IMR-90 (cell line): ENCODE measurements at regions not wholly inside any gene's neighbourhood (a gene's known extent, or its start where the extent isn't known, plus 50 kb on each side); places are given as distances from the start of the nearest gene placed in this dataset.

Experiments
- ATAC-seq: fragments of 200-7000 bp; cut with Tn5 transposase; 2 replicates; pipeline ENCODE4 v1.9.1; 2020; ENCODE audit warnings: low read depth, mild to moderate bottlenecking, moderate library complexity
- BruUV-seq: library from RNA; stranded (reverse); fragments of 400-500 nt; replicated peaks from 2 replicates; lab custom pipeline; 2021; lab: Mats Ljungman, UMichigan
- CTCF ChIA-PET: fragments of 300-600 bp; formaldehyde crosslinking; extraction: SDS; loops from one replicate; lab custom pipeline; 2021; ENCODE audit warnings: antibody characterized with exemption; lab: Yijun Ruan, JAX
- POLR2A ChIA-PET: fragments of 300-600 bp; sonication (Branson Sonifier 250); formaldehyde crosslinking; loops from one replicate; lab custom pipeline; 2022; ENCODE audit warnings: antibody characterized with exemption; ENCODE audit not compliant: unreplicated experiment; lab: Charles Lee
- DNase-seq: peaks from one replicate; pipeline ENCODE4 v3.0.0; 2013
- H2AFZ ChIP-seq: replicated peaks from 2 replicates; pipeline ENCODE3; 2013; ENCODE audit warnings: low read length, mild to moderate bottlenecking; ENCODE audit not compliant: poor library complexity
- H2AK5ac ChIP-seq: 2 replicates; pipeline ENCODE4 v1.6.1; 2013; ENCODE audit warnings: low read depth, low read length, inconsistent platforms
- H2AK9ac ChIP-seq: replicated peaks from 2 replicates; pipeline ENCODE3; 2013; ENCODE audit warnings: mild to moderate bottlenecking, low read depth, low read length, moderate library complexity; ENCODE audit not compliant: poor library complexity
- H2BK120ac ChIP-seq: 2 replicates; pipeline ENCODE4 v1.6.1; 2013; ENCODE audit warnings: low read depth, low read length, inconsistent platforms
- H2BK15ac ChIP-seq: 3 replicates; pipeline ENCODE4 v1.6.1; 2013; ENCODE audit warnings: low read depth, low read length, inconsistent platforms
- H2BK20ac ChIP-seq: 2 replicates; pipeline ENCODE4 v1.6.1; 2013; ENCODE audit warnings: low read depth, mild to moderate bottlenecking, inconsistent platforms, low read length, moderate library complexity
- H2BK5ac ChIP-seq: 2 replicates; pipeline ENCODE4 v1.6.1; 2013; ENCODE audit warnings: mild to moderate bottlenecking, low read depth, low read length, inconsistent platforms; ENCODE audit not compliant: poor library complexity, severe bottlenecking
- H3K14ac ChIP-seq: replicated peaks from 2 replicates; pipeline ENCODE4 v1.6.1; 2013; ENCODE audit warnings: low read depth, low read length, inconsistent platforms
- H3K18ac ChIP-seq: 2 replicates; pipeline ENCODE4 v1.6.1; 2013; ENCODE audit warnings: low read depth, low read length, control low read depth
- H3K23ac ChIP-seq: 2 replicates; pipeline ENCODE4 v1.6.1; 2013; ENCODE audit warnings: low read depth, low read length, inconsistent platforms
- H3K27ac ChIP-seq: 2 replicates; pipeline ENCODE4 v1.5.1; 2013; ENCODE audit warnings: mild to moderate bottlenecking, control low read depth, low read length; ENCODE audit not compliant: insufficient read depth
- H3K27me3 ChIP-seq: 2 replicates; pipeline ENCODE4 v1.6.1; 2013; ENCODE audit warnings: low read length; ENCODE audit not compliant: control insufficient read depth, insufficient read depth
- H3K36me3 ChIP-seq: 2 replicates; pipeline ENCODE4 v1.6.1; 2013; ENCODE audit warnings: low read length, mixed read lengths; ENCODE audit not compliant: control insufficient read depth, insufficient read depth
- H3K4ac ChIP-seq: 2 replicates; pipeline ENCODE4 v1.6.1; 2013; ENCODE audit warnings: low read depth, low read length, inconsistent platforms
- H3K4me1 ChIP-seq: 2 replicates; pipeline ENCODE4 v1.6.1; 2013; ENCODE audit warnings: low read length, mixed read lengths; ENCODE audit not compliant: control insufficient read depth, insufficient read depth
- H3K4me2 ChIP-seq: 2 replicates; pipeline ENCODE4 v1.6.1; 2013; ENCODE audit warnings: low read depth, mild to moderate bottlenecking, control low read depth, low read length, moderate library complexity
- H3K4me3 ChIP-seq: 2 replicates; pipeline ENCODE4 v1.5.1; 2013; ENCODE audit warnings: low read depth, mild to moderate bottlenecking, control low read depth, low read length, moderate library complexity; ENCODE audit not compliant: insufficient read depth
- H3K56ac ChIP-seq: 2 replicates; pipeline ENCODE4 v1.6.1; 2013; ENCODE audit warnings: low read length, inconsistent platforms; ENCODE audit not compliant: insufficient read depth; ENCODE audit errors: extremely low read depth
- H3K79me1 ChIP-seq, 2 experiments: 2 replicates each; pipeline ENCODE4 v1.6.1; 2013; ENCODE audit warnings: low read length in 2 of 2, inconsistent platforms in 1 of 2, low read depth in 1 of 2
- H3K9ac ChIP-seq: 2 replicates; pipeline ENCODE4 v1.6.1; 2013; ENCODE audit warnings: low read depth, low read length, control low read depth
- H3K9me1 ChIP-seq: 2 replicates; pipeline ENCODE4 v1.6.1; 2013; ENCODE audit warnings: low read length, inconsistent platforms; ENCODE audit not compliant: insufficient read depth
- H3K9me3 ChIP-seq: 2 replicates; pipeline ENCODE4 v1.6.1; 2013; ENCODE audit warnings: low read length; ENCODE audit not compliant: control insufficient read depth, insufficient read depth
- H4K20me1 ChIP-seq: 2 replicates; pipeline ENCODE4 v1.6.1; 2013; ENCODE audit warnings: low read length, inconsistent platforms; ENCODE audit not compliant: insufficient read depth
- H4K5ac ChIP-seq: 2 replicates; pipeline ENCODE4 v1.6.1; 2013; ENCODE audit warnings: mild to moderate bottlenecking, low read depth, low read length, control low read depth
- H4K8ac ChIP-seq, 2 experiments: 2 replicates each; pipeline ENCODE4 v1.6.1; 2013; ENCODE audit warnings: low read depth in 2 of 2, low read length in 2 of 2, control low read depth in 1 of 2, inconsistent platforms in 1 of 2
- H4K91ac ChIP-seq: 2 replicates; pipeline ENCODE4 v1.6.1; 2013; ENCODE audit warnings: low read depth, low read length, inconsistent platforms; ENCODE audit not compliant: insufficient read depth
- BHLHE40 ChIP-seq: fragments of 150-350 bp; IDR thresholded peaks from 2 replicates; pipeline ENCODE4 v1.6.1; 2016; ENCODE audit warnings: mild to moderate bottlenecking, low read depth, low read length
- CEBPB ChIP-seq: IDR thresholded peaks from 2 replicates; pipeline ENCODE4 v1.6.1; 2012; ENCODE audit warnings: low read depth, low read length, improper control_type of control experiment
- CHD1 ChIP-seq: IDR thresholded peaks from 2 replicates; pipeline ENCODE4 v1.6.1; 2012; ENCODE audit warnings: low read depth, low read length, improper control_type of control experiment
- CTCF ChIP-seq: conservative IDR thresholded peaks from 2 replicates; pipeline ENCODE4 v1.5.1; 2012; ENCODE audit warnings: mild to moderate bottlenecking, low read depth, low read length, improper control_type of control experiment
- ELK1 ChIP-seq: fragments of 150-350 bp; IDR thresholded peaks from 2 replicates; pipeline ENCODE4 v1.6.1; 2016; ENCODE audit warnings: low read depth, mild to moderate bottlenecking, low read length, moderate library complexity, borderline replicate concordance
- FOS ChIP-seq: fragments of 150-350 bp; IDR thresholded peaks from 2 replicates; pipeline ENCODE4 v1.6.1; 2016; ENCODE audit warnings: low read depth, low read length
- MAFK ChIP-seq: IDR thresholded peaks from 2 replicates; pipeline ENCODE4 v1.6.1; 2012; ENCODE audit warnings: low read depth, low read length, improper control_type of control experiment
- MAZ ChIP-seq: IDR thresholded peaks from 2 replicates; pipeline ENCODE4 v1.6.1; 2012; ENCODE audit warnings: low read depth, mild to moderate bottlenecking, low read length, improper control_type of control experiment, moderate library complexity, borderline replicate concordance
- MXI1 ChIP-seq: IDR thresholded peaks from 2 replicates; pipeline ENCODE4 v1.6.1; 2012; ENCODE audit warnings: low read depth, mild to moderate bottlenecking, low read length, moderate library complexity, borderline replicate concordance
- NFE2L2 ChIP-seq: fragments of 150-350 bp; IDR thresholded peaks from 2 replicates; pipeline ENCODE4 v1.6.1; 2016; ENCODE audit warnings: low read depth, mild to moderate bottlenecking, low read length
- POLR2A ChIP-seq: IDR thresholded peaks from 2 replicates; pipeline ENCODE4 v1.6.1; 2012; ENCODE audit warnings: mild to moderate bottlenecking, low read depth, low read length
- RAD21 ChIP-seq: IDR thresholded peaks from 2 replicates; pipeline ENCODE4 v1.6.1; 2012; ENCODE audit warnings: low read length, improper control_type of control experiment
- RCOR1 ChIP-seq: IDR thresholded peaks from 2 replicates; pipeline ENCODE4 v1.6.1; 2012; ENCODE audit warnings: mild to moderate bottlenecking, low read length, improper control_type of control experiment; ENCODE audit not compliant: insufficient replicate concordance
- RFX5 ChIP-seq: IDR thresholded peaks from 2 replicates; pipeline ENCODE4 v1.8.0; 2012; ENCODE audit warnings: low read depth, mild to moderate bottlenecking, low read length, moderate library complexity
- SMC3 ChIP-seq: fragments of 150-350 bp; IDR thresholded peaks from 2 replicates; pipeline ENCODE4 v1.6.1; 2016; ENCODE audit warnings: low read depth, mild to moderate bottlenecking, antibody characterized with exemption, low read length, moderate library complexity
- USF2 ChIP-seq: fragments of 150-350 bp; IDR thresholded peaks from 2 replicates; pipeline ENCODE4 v1.6.1; 2017; ENCODE audit warnings: mild to moderate bottlenecking, antibody characterized with exemption, low read length, low read depth
- WGBS, 2 experiments: methylation state at CpG; one replicate each; pipeline versions ENCODE4 v1.1.5 to v1.1.7; 2013; ENCODE audit warnings: missing lambda C conversion rate in 2 of 2; ENCODE audit not compliant: insufficient read length in 1 of 2; ENCODE audit errors: extremely low coverage in 2 of 2; 5-methylcytosine and 5-hydroxymethylcytosine counted together
- dilution Hi-C: fragments of 300-500 bp; cut with HindIII; formaldehyde crosslinking; loops from one replicate; pipeline ENCODE4 v1.14.3; 2018; ENCODE audit warnings: low sequenced_read_pairs; ENCODE audit not compliant: unreplicated experiment
- in situ Hi-C: fragments of 300-500 bp; cut with MboI; formaldehyde crosslinking; loops from 3 replicates; pipeline ENCODE4 v1.14.3; 2019; ENCODE audit warnings: low sequenced_read_pairs, inconsistent platforms, mixed read lengths
- intact Hi-C: fragments of 100-400 bp; cut with micrococcal nuclease; formaldehyde crosslinking; loops from 2 replicates; pipeline ENCODE4 v1.10.0; 2022

GRCh38 chr2:163246135-163246534 is 407.6 kb upstream of the KCNH7 start:
- POLR2A ChIA-PET, result no interaction called here
- no peak overlapping the region for H2AFZ ChIP-seq
- no peak overlapping the region for H2BK120ac ChIP-seq
- no peak overlapping the region for H3K18ac ChIP-seq
- no peak overlapping the region for H3K9ac ChIP-seq
- no peak overlapping the region for H2BK15ac ChIP-seq
- WGBS, 2 experiments, result 15% methylated on average over 7 of the region's 9 CpGs; no CpG with 5 or more reads in 1 of the 2 experiments
- no peak overlapping the region for H3K4me3 ChIP-seq
- no peak overlapping the region for H2BK5ac ChIP-seq
- H3K14ac ChIP-seq, result no peak overlapping the region
- H3K27me3 ChIP-seq, result peaks cover 2% of the 10 kb centered on the region; the same call in 1 of the 2 replicates
- no peak overlapping the region for H3K4me2 ChIP-seq
- no peak overlapping the region for H2BK20ac ChIP-seq
- H3K23ac ChIP-seq, result no peak overlapping the region
- intact Hi-C loops, result no loop called here
- CTCF ChIA-PET, result no interaction called here
- H3K4ac ChIP-seq, result no peak overlapping the region
- no peak overlapping the region for H2AK5ac ChIP-seq
- no peaks in the 10 kb centered on the region for H3K4me1 ChIP-seq
- H4K5ac ChIP-seq, result no peak overlapping the region
- dilution Hi-C loops, result no loop called here
- H3K79me1 ChIP-seq, result no peaks in the 10 kb centered on the region
- ATAC-seq (no peak), DNase-seq (no peak)
- no peaks in the 10 kb centered on the region for H3K9me1 ChIP-seq
- no peak overlapping the region for H4K8ac ChIP-seq
- no peak for TF ChIP-seq POLR2A
- TF ChIP-seq MAZ, result no peak
- no peak for TF ChIP-seq CHD1
- no peak for TF ChIP-seq CEBPB
- TF ChIP-seq RAD21, result no peak
- no peak for TF ChIP-seq FOS
- no peak for TF ChIP-seq MXI1
- TF ChIP-seq NFE2L2, result no peak
- TF ChIP-seq BHLHE40, result no peak
- TF ChIP-seq USF2, result no peak
- no peak for TF ChIP-seq RCOR1
- no peak for TF ChIP-seq CTCF
- no peak for TF ChIP-seq ELK1
- TF ChIP-seq SMC3, result no peak
- TF ChIP-seq MAFK, result no peak
- no peak for TF ChIP-seq RFX5
- no peak overlapping the region for H3K56ac ChIP-seq
- no peak overlapping the region for H4K91ac ChIP-seq
- no peaks in the 10 kb centered on the region for H4K20me1 ChIP-seq
- H2AK9ac ChIP-seq, result no peak overlapping the region
- BruUV-seq, result no TSS peak
- H3K9me3 ChIP-seq, result no peaks in the 10 kb centered on the region
- in situ Hi-C loops, result no loop called here
- H3K27ac ChIP-seq, result no peak overlapping the region
- H3K36me3 ChIP-seq, result no peaks in the 10 kb centered on the region
